DOHH2 (cell line): ENCODE measurements at regions not wholly inside any gene's neighbourhood (a gene's known extent, or its start where the extent isn't known, plus 50 kb on each side); places are given as distances from the start of the nearest gene placed in this dataset.

Experiments used
- CTCF ChIP-seq: fragments of 200-600 bp; sonication (generic); IDR thresholded peaks from one replicate; pipeline ENCODE4 v1.5.1; 2014; ENCODE audit warnings: antibody characterized with exemption, mild to moderate bottlenecking, low read depth, low read length; ENCODE audit not compliant: poor library complexity, severe bottlenecking
- EZH2phosphoT487 ChIP-seq: fragments of 200-600 bp; sonication (generic); IDR thresholded peaks from 2 replicates; pipeline ENCODE4 v1.6.1; 2017; ENCODE audit warnings: borderline replicate concordance, mild to moderate bottlenecking, antibody characterized with exemption, low read length, moderate library complexity, mixed read lengths

GRCh38 chr17:13833921-13834320, 232.2 kb upstream of the HS3ST3A1 start:
- no peak for TF ChIP-seq CTCF
- TF ChIP-seq EZH2phosphoT487 = no peak
